Stimulated activated CD4-positive, alpha-beta T cell treated with anti-CD3 and anti-CD28 coated beads, Interleukin-15, amount 100 ng/mL, for 24 hours (primary cell): ENCODE measurements at regions not wholly inside any gene's neighbourhood (a gene's known extent, or its start where the extent isn't known, plus 50 kb on each side); places are given as distances from the start of the nearest gene placed in this dataset.

Experiments used
- DNase-seq: peaks from one replicate; pipeline ENCODE4 v3.0.0-alpha.2; 2020

- no peak for DNase-seq
Observed at GRCh38 chr11:10641912-10642697, 51.5 kb downstream of the IRAG1 start.

DNA sequence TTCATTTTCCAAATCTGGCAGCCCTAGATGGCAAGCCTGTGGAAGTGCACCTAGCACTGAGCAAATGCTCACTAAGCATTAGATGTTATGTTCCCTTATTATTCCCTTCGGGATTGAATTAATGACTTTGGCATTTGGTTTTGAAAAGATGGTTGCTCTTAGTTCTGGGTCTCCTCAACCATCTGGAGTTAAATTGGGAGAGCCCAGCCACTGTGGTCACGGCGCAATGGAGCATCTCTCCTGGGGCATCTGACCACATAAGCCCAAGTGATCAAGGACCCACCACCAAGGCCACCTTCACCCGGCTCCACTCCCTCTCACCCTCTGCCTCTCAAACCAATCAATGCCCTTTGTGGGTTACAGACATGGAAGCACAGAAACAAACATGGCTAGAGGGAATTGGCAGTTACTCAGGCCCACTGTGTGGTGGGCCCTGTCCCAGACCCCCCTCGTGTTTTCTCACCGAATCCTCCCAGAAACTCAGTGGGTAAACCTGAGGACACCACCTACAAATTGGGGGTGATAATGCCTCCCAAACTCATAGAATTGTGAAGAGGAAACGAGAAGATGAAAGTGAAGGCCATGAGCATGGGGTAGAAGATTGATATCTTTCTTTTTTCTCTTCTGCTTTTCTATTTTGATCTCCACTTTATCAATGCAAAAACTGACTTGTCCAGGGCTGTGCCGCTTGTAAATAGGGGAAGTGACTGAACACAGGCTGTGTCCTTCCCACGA lies 52.2 kb downstream of the IRAG1 start:
- no peak for DNase-seq

- no peak for DNase-seq
Observed at GRCh38 chr11:10640308-10640707, 53.2 kb downstream of the IRAG1 start.

DNA sequence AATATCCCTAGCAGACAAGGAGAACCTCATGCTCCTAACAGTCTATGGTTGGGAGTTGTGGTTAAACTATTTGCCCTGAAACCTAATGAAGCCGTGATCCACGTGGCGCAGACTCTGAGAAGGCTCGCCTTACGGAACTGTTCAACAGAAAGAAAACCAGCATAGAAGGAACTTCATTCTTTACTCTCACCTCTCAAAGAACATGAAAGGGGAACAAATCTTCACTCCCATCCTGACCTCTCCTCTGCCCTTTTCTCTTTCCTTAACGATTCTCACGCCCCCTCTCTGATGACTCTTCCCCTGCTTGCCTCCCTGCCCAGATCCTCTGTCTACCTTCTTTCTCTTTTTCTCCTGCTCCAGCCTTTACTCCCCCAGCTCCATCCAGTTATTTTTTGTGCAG lies 54.2 kb downstream of the IRAG1 start:
- DNase-seq: no peak

- DNase-seq: no peak
Observed at GRCh38 chr11:10638316-10638925, 55.1 kb downstream of the IRAG1 start.

- DNase-seq: no peak
Observed at GRCh38 chr11:10637731-10638151, 55.8 kb downstream of the IRAG1 start.

- DNase-seq: no peak
Observed at GRCh38 chr11:10634407-10634806, 59.1 kb downstream of the IRAG1 start.

GRCh38 chr11:10633261-10633660 lies 60.3 kb downstream of the IRAG1 start:
- DNase-seq: no peak

GRCh38 chr11:10632483-10632882 lies 61.1 kb downstream of the IRAG1 start:
- DNase-seq: peak; percentile 34

DNA sequence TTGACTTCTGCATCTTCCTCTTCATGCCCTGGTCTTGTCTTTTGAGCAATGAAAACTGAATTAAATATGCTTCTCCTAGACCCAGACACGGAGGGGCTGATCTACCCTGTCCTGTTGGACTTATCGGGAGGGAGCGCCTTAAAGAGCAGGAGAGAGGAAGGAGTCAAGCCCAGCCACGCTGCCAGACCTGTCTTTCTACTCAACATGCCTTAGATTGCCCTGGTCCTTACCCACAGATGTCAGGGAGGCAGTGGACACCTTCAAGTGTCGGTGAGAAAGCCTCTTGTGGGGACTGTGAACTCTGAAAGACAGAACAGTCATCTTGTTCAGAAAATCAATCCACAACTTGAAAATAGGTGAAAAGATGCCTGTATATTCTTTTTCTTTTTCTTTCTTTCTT lies 61.8 kb downstream of the IRAG1 start:
- no peak for DNase-seq

GRCh38 chr11:10629411-10630002 lies 61.0 kb upstream of the LYVE1 start:
- DNase-seq: no peak

GRCh38 chr11:10628508-10629236 lies 60.2 kb upstream of the LYVE1 start:
- peak; percentile 29 for DNase-seq

DNA sequence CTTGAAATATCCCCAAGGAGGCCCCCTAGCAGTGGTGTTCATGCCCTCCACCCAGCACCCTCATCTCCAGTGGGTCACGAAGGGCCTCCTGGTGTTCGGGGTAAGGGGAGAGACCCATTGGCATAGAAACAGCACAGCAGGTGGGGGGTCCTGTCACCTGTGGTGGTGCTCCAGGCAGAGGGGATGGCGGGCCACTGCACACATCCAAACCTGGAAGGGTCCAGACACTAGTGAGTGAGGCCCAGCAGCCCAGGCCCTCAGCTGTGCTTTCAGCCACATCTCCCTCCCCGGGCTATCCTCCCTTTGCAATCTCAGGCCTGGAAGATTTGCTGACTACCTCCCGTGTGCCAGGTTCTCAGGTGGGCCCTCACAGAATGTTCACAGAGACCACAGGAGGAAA lies 59.4 kb upstream of the LYVE1 start:
- DNase-seq: no peak

GRCh38 chr11:10627291-10627690 lies 58.8 kb upstream of the LYVE1 start:
- no peak for DNase-seq

GRCh38 chr11:10625982-10626311 lies 57.5 kb upstream of the LYVE1 start:
- DNase-seq: no peak

- DNase-seq: no peak
Observed at GRCh38 chr11:10625281-10625981, 57.0 kb upstream of the LYVE1 start.

- DNase-seq: peak; percentile 18
Observed at GRCh38 chr11:10623797-10624761, 55.6 kb upstream of the LYVE1 start.

DNA sequence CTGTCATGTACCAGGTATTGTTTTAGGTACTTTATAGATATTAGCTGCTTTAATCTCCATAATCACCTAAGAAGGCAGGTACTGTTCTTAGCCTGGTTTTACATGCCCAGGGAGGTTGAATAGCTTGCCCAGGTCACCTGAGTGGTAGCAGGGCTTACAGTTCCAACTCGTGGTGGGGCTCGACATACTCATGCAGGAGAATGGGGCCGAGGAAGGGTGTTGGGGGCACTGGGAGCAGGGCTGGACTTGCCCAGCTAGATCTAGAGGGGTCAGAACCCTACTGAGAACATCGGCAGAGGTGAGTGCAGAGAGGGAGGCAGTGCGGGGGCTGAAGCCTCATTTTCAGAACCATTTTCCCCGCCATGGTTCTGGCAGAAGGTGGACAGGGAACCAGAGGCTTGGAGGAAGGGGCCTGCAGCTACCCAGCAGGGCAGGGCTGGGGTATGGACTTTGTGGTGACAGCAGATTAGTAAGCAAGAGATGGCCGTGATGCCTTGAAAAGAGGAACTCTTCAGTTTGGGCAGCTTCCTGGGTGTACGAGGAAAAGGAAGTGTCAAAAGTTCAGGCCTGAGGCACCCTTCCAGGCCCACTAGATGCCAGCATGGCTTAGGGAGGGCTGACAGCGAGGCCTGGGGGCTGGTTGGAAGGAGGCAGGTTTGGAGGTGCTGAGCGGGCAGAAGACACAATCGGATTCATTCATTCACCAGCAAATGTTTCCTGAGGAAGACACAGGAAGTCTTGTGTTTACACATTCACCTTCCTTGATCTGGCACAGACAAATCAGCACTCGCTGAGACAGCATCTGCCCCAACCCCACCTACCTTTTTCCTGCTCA lies 54.7 kb upstream of the LYVE1 start:
- DNase-seq: no peak

DNA sequence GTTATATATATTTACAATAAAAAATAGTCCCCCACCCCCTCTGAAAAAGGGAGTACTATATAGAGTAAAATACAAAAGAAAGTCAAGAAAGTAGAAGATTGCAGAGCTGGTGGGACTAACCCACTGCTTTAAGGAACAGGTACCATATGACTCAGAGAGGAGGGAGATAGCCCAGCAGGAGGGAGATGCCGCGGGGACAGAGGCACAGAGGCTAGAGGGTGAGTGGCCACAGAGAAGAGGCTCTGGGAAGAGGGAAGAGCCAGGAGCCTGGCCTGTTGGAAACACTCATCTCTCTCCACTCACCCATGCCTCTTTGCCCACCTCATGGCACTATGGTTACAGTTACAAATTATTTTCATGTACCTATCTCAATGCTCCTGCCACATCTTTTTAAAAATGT lies 53.6 kb upstream of the LYVE1 start:
- no peak for DNase-seq

DNA sequence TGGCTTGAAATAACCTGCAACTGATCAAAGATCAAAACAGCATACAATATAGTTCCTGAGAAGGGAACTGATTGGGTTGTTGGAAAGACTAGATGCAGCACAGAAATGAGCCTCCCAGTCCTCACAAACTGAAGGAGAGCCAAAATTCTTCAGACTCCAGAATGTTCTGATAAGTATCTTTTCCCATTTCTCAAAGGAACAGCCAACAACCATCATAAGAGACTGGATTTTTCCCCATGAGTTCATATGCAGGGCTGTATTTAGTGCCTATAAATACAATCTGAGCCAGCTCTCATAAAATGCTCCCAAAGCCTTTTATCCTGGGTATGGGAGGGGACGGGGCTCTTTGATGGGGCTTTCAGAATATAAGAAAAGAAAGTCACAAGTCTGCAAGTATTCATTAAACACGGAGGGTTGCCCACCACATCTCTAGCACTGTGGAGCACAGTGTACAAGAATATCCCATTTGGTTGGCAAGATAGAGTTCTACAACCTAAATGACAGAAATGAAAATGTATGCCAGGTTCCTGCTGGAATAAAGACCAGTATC lies 50.7 kb upstream of the LYVE1 start:
- DNase-seq: no peak
